ENCODE measurements at regions not wholly inside any gene's neighbourhood (a gene's known extent, or its start where the extent isn't known, plus 50 kb on each side); places are given as distances from the start of the nearest gene placed in this dataset.

- no peak for DNase-seq (ENCODE audit: low read depth in 1 of 2, low spot score in 2 of 2)
- no peaks in the 10 kb centered on the region for H3K4me1 ChIP-seq (replicated peaks)
- H3K27ac ChIP-seq, result no peak overlapping the region
- H3K4me3 ChIP-seq, result no peak overlapping the region
- no peaks in the 10 kb centered on the region for H3K36me3 ChIP-seq
- no peaks in the 10 kb centered on the region for H3K9me3 ChIP-seq (replicated peaks)
- no peaks in the 10 kb centered on the region for H3K27me3 ChIP-seq (replicated peaks)
Measured at GRCh38 chrX:7704205-7704604, 138.8 kb upstream of the VCX start.

DNA sequence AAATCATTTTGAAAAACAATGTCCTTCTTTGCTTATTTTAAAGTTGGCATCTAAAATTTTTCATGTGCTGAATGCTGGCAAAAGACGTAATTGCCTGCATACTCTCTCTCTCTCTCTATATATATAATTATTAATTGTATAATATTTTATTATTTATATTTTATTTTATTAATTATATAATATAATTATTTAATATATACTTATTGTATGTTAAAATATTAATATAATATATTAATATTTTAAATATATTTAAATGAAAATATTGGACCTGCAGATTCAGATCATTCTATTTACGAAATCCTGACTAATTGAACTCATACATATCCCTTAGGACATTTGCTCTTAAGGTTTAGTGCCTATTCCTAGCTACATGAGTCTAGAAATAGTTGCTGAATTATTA, 144.7 kb upstream of the VCX start:
- no peaks in the 10 kb centered on the region for H3K27me3 ChIP-seq (replicated peaks)
- DNase-seq (ENCODE audit: low read depth in 1 of 2, low spot score in 2 of 2), result no peak

GRCh38 chrX:7690842-7691241, 152.1 kb upstream of the VCX start:
- Histone ChIP-seq H3K4me1 (replicated peaks) (no peaks in the 10 kb centered on the region), H3K4me3 (no peak overlapping the region), H3K27ac (no peak overlapping the region), H3K36me3 (no peaks in the 10 kb centered on the region), H3K9me3 (replicated peaks) (no peaks in the 10 kb centered on the region), H3K27me3 (replicated peaks) (no peaks in the 10 kb centered on the region)
- no peak for DNase-seq (ENCODE audit: low read depth in 1 of 2, low spot score in 2 of 2)

More for the DNA sequence above, 144.7 kb upstream of the VCX start:
- Histone ChIP-seq H3K4me3 (no peak overlapping the region), H3K27ac (no peak overlapping the region), H3K36me3 (no peaks in the 10 kb centered on the region), H3K4me1 (replicated peaks) (no peaks in the 10 kb centered on the region), H3K9me3 (replicated peaks) (no peaks in the 10 kb centered on the region)

DNA sequence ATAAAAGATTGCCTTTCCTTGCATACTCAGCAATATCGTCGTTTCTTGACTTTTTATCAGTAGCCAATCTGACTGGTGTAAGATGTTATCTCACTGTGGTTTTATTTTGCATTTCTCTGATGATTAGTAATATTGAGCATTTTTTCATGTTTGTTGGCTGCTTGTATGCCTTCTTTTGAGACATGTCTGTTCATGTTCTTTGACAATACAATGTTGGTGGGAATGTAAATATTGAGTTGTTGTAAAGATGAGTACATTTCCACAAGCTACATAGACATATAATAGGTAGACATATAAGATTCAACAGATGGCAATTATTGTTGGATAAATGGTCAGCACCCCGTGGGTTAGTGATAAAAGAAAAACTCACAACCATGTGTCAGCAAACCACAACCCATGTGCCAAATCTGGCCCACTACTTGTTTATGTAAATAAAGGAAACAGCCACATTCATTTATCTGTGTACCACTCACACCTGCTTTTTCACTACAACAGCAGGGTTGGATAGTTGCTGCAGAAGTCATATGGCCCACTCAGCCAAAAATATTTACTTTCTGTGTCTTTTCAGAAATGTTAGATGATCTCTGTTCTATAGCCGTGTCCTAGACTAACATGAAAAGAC, 153.1 kb upstream of the VCX start:
- Histone ChIP-seq H3K4me1 (replicated peaks) (no peaks in the 10 kb centered on the region), H3K27me3 (replicated peaks) (no peaks in the 10 kb centered on the region), H3K4me3 (no peak overlapping the region), H3K9me3 (replicated peaks) (no peaks in the 10 kb centered on the region), H3K36me3 (no peaks in the 10 kb centered on the region), H3K27ac (no peak overlapping the region)
- DNase-seq (ENCODE audit: low read depth in 1 of 2, low spot score in 2 of 2), result no peak

- Histone ChIP-seq H3K4me3 (no peak overlapping the region), H3K36me3 (no peaks in the 10 kb centered on the region), H3K27ac (no peak overlapping the region), H3K9me3 (replicated peaks) (no peaks in the 10 kb centered on the region), H3K27me3 (replicated peaks) (no peaks in the 10 kb centered on the region), H3K4me1 (replicated peaks) (no peaks in the 10 kb centered on the region)
- DNase-seq (ENCODE audit: low read depth in 1 of 2, low spot score in 2 of 2), result no peak
Measured at GRCh38 chrX:7680181-7680580, 162.8 kb upstream of the VCX start.

DNA sequence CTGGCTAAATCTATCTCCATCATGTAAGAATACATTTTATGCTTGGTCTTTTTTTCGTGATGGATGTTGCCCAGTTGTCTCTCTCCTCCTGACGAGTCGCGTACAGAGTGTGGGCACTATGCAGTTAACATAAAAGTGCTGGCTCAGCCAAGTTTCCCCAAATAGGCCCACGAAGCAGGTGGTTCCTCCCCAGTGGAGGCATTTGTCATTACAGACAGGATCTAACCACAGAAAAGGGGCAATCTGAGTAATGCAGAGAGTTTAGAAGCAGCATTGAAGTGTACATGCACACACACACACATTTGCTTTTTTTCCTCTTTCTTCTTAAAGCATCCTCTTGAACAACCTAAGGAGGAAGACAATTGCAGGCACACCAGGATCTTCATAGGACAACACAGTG, 188.7 kb upstream of the VCX start:
- H3K36me3 ChIP-seq, result no peaks in the 10 kb centered on the region
- no peak overlapping the region for H3K27ac ChIP-seq
- H3K9me3 ChIP-seq (replicated peaks), result no peaks in the 10 kb centered on the region

GRCh38 chrX:7647831-7648230, 195.1 kb upstream of the VCX start:
- DNase-seq (ENCODE audit: low read depth in 1 of 2, low spot score in 2 of 2), result no peak
- no peaks in the 10 kb centered on the region for H3K9me3 ChIP-seq (replicated peaks)
- no peaks in the 10 kb centered on the region for H3K36me3 ChIP-seq
- no peak overlapping the region for H3K27ac ChIP-seq
- H3K4me3 ChIP-seq, result no peak overlapping the region
- no peaks in the 10 kb centered on the region for H3K27me3 ChIP-seq (replicated peaks)
- H3K4me1 ChIP-seq (replicated peaks), result no peaks in the 10 kb centered on the region

More for the DNA sequence above, 188.7 kb upstream of the VCX start:
- no peak overlapping the region for H3K4me3 ChIP-seq
- DNase-seq (ENCODE audit: low read depth in 1 of 2, low spot score in 2 of 2), result no peak
- no peaks in the 10 kb centered on the region for H3K27me3 ChIP-seq (replicated peaks)
- no peaks in the 10 kb centered on the region for H3K4me1 ChIP-seq (replicated peaks)

- Histone ChIP-seq H3K9me3 (replicated peaks) (no peaks in the 10 kb centered on the region), H3K4me3 (no peak overlapping the region), H3K4me1 (replicated peaks) (no peaks in the 10 kb centered on the region), H3K36me3 (no peaks in the 10 kb centered on the region), H3K27me3 (replicated peaks) (no peaks in the 10 kb centered on the region), H3K27ac (no peak overlapping the region)
- DNase-seq (ENCODE audit: low read depth in 1 of 2, low spot score in 2 of 2), result no peak
Measured at GRCh38 chrX:7641141-7641540, 201.8 kb upstream of the VCX start.

DNA sequence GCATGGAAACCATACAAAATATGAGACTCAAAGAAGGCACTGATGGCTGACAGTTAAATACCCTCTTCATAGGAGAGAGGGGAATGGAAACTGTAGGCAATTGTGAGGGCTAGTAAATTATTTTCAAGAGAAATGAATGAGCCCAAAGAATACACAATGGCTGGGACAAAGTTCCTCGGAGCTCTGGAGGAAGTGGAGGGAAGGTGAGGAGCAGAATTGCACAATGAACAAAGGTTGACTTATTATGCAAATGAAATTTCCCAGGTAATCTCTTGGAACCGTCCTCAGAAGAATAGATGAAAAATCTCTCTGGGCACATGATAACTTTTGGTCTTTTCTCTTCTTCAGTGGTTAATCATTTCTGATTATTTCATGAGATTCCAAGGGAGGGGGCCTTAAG, 202.6 kb upstream of the VCX start:
- H3K27me3 ChIP-seq (replicated peaks), result no peaks in the 10 kb centered on the region

DNA sequence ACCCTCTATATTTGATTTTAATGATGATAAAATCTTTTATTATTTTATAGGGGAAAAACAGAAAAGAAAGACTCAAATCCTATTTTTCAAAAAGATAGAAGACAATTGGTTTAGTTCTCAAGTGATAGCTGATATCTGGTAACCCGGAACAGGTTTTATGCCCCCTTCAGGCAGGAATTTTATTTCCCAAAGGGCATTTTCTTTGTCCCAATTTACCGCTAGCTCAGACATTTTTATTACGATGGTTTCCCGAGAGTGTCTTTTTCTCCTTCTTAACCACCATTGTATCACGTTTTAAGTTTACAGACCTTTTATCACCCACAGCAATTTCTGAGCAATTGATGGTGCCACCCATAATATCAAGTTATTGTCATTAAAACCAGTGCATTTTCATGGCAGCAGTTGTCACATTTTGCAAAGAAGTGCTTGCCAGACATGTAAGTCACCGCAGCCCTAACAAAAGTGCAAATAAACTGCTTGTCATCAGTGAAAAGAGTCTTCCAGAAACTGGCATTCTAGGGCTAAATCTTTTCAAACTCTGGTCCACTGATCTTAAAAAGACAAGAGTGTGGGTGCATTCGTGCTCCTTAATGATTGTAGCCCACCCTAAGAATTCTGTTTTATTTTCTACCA, 204.8 kb upstream of the VCX start:
- Histone ChIP-seq H3K36me3 (no peaks in the 10 kb centered on the region), H3K4me3 (no peak overlapping the region), H3K27me3 (replicated peaks) (no peaks in the 10 kb centered on the region), H3K27ac (no peak overlapping the region), H3K4me1 (replicated peaks) (no peaks in the 10 kb centered on the region), H3K9me3 (replicated peaks) (no peaks in the 10 kb centered on the region)
- no peak for DNase-seq (ENCODE audit: low read depth in 1 of 2, low spot score in 2 of 2)

More for the DNA sequence above, 202.6 kb upstream of the VCX start:
- DNase-seq (ENCODE audit: low read depth in 1 of 2, low spot score in 2 of 2), result no peak
- Histone ChIP-seq H3K4me1 (replicated peaks) (no peaks in the 10 kb centered on the region), H3K9me3 (replicated peaks) (no peaks in the 10 kb centered on the region), H3K36me3 (no peaks in the 10 kb centered on the region), H3K4me3 (no peak overlapping the region), H3K27ac (no peak overlapping the region)

DNA sequence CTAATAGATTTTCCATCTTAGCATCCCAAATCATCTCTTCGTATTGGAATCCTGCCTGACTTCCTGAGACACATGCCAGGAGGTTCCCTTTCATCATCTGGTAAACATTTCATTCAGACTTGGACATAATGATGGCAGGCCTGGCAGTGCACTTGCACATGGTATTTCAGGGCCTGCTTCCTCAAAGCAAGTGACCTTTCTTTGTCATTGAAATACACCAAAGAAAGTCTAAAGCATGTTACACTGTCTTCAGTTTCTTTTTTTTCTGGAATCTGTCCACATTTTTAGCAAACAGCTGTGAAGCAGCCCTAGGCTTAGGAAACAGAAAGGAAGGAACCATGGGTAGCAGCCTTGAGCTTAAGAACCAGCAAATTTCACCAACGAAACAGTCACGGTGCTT, 205.9 kb upstream of the VCX start:
- no peak for DNase-seq (ENCODE audit: low read depth in 1 of 2, low spot score in 2 of 2)
- H3K36me3 ChIP-seq, result no peaks in the 10 kb centered on the region
- H3K4me3 ChIP-seq, result no peak overlapping the region
- no peaks in the 10 kb centered on the region for H3K27me3 ChIP-seq (replicated peaks)
- no peaks in the 10 kb centered on the region for H3K9me3 ChIP-seq (replicated peaks)
- H3K27ac ChIP-seq, result no peak overlapping the region
- H3K4me1 ChIP-seq (replicated peaks), result no peaks in the 10 kb centered on the region

GRCh38 chrX:7635604-7636003, 207.4 kb upstream of the VCX start:
- no peaks in the 10 kb centered on the region for H3K36me3 ChIP-seq
- no peak overlapping the region for H3K27ac ChIP-seq
- H3K4me3 ChIP-seq, result no peak overlapping the region
- H3K27me3 ChIP-seq (replicated peaks), result no peaks in the 10 kb centered on the region
- no peaks in the 10 kb centered on the region for H3K4me1 ChIP-seq (replicated peaks)
- no peaks in the 10 kb centered on the region for H3K9me3 ChIP-seq (replicated peaks)
- DNase-seq (ENCODE audit: low read depth in 1 of 2, low spot score in 2 of 2), result no peak

- Histone ChIP-seq H3K27ac (no peak overlapping the region), H3K4me3 (no peak overlapping the region), H3K4me1 (replicated peaks) (no peaks in the 10 kb centered on the region)
Measured at GRCh38 chrX:7620560-7620959, 222.4 kb upstream of the VCX start.

GRCh38 chrX:7617994-7618393, 225.0 kb upstream of the VCX start:
- H3K27ac ChIP-seq, result no peak overlapping the region
- no peaks in the 10 kb centered on the region for H3K4me1 ChIP-seq (replicated peaks)
- no peak for DNase-seq (ENCODE audit: low read depth in 1 of 2, low spot score in 2 of 2)
- H3K9me3 ChIP-seq (replicated peaks), result no peaks in the 10 kb centered on the region
- H3K36me3 ChIP-seq, result no peaks in the 10 kb centered on the region
- no peaks in the 10 kb centered on the region for H3K27me3 ChIP-seq (replicated peaks)
- no peak overlapping the region for H3K4me3 ChIP-seq

More at GRCh38 chrX:7620560-7620959, 222.4 kb upstream of the VCX start:
- Histone ChIP-seq H3K36me3 (no peaks in the 10 kb centered on the region), H3K9me3 (replicated peaks) (no peaks in the 10 kb centered on the region), H3K27me3 (replicated peaks) (no peaks in the 10 kb centered on the region)
- DNase-seq (ENCODE audit: low read depth in 1 of 2, low spot score in 2 of 2), result no peak

- H3K27ac ChIP-seq, result no peak overlapping the region
- H3K27me3 ChIP-seq (replicated peaks), result no peaks in the 10 kb centered on the region
- no peak overlapping the region for H3K4me3 ChIP-seq
- no peak for DNase-seq (ENCODE audit: low read depth in 1 of 2, low spot score in 2 of 2)
- no peaks in the 10 kb centered on the region for H3K36me3 ChIP-seq
- H3K4me1 ChIP-seq (replicated peaks), result no peaks in the 10 kb centered on the region
- H3K9me3 ChIP-seq (replicated peaks), result no peaks in the 10 kb centered on the region
Measured at GRCh38 chrX:7614616-7615015, 228.4 kb upstream of the VCX start.

Measured in SJSA1 (cell line).